Left kidney (tissue), 1 donor: ENCODE measurements at regions not wholly inside any gene's neighbourhood (a gene's known extent, or its start where the extent isn't known, plus 50 kb on each side); places are given as distances from the start of the nearest gene placed in this dataset.

Experiments
- DNase-seq: peaks from one replicate; pipeline ENCODE4 v3.0.0-alpha.2; 2013

DNA sequence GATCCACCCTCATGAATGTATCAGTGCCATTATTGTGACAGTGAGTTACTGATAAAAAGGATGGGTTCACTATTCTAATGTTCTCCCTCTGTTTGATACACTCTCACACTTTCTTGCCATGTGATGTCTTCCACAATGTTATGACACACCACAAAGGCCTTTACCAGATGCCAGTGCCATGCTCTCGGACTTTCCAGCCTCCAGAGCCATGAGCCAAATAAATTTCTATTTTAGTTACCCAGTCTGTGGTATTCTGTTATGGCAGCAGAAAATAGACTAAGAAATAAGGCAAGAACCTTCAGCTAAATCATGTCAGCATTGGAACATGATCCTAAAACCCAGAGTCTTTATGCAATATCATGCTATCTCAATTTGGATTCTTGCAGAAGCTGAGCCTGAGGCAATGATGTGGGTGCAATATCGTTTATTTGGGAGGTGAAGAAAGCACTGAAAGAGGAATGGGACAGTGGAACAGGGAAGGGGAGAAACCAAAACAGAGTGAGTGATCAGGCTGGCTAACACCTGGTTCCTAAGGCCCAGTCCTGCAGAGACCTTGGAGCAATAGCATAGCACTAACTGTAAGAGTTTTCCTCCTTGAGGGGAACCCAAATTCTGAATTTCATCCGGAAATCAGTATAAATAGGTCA, 130.4 kb upstream of the LRFN2 start:
- DNase-seq, result no peak

DNA sequence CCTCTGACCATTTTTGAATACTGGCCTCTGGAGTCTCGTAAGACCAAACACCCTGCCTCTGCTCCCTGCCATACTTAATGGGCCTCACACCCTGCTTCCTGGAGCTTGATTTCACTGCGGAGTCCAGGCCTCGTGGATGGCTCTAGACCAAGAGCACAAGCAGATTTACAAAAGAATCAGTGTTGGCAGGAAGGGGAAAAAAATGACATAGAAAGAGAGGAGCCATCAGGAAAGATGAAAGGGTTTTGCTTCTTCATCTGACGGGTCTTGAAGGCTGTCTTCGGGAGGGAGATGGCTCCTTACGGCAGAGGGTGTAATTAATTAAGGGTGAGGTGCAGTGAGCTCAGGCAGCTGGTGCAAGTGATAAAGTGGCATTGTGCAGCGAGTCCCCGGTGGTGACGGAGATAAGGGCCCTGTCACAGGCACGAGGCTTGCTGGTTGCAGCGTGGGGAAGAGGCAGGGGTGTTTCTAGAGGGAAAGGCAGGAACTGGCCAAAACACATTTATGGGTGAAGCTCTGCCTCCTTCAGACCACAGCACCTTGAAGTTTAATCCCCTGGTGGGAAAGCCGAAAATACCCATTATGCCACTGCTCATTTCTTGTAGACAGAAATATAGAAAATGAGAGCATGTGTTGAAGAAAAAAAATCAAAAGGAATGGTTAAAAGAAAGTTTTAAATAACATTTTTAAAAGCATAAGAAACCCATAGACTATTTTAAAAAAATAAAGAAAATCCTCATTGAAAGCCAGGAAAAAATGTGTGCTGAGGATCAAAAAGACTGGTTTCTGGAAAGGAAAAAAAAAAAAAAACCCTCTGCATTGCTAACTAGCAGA, 128.6 kb upstream of the LRFN2 start:
- no peak for DNase-seq

DNA sequence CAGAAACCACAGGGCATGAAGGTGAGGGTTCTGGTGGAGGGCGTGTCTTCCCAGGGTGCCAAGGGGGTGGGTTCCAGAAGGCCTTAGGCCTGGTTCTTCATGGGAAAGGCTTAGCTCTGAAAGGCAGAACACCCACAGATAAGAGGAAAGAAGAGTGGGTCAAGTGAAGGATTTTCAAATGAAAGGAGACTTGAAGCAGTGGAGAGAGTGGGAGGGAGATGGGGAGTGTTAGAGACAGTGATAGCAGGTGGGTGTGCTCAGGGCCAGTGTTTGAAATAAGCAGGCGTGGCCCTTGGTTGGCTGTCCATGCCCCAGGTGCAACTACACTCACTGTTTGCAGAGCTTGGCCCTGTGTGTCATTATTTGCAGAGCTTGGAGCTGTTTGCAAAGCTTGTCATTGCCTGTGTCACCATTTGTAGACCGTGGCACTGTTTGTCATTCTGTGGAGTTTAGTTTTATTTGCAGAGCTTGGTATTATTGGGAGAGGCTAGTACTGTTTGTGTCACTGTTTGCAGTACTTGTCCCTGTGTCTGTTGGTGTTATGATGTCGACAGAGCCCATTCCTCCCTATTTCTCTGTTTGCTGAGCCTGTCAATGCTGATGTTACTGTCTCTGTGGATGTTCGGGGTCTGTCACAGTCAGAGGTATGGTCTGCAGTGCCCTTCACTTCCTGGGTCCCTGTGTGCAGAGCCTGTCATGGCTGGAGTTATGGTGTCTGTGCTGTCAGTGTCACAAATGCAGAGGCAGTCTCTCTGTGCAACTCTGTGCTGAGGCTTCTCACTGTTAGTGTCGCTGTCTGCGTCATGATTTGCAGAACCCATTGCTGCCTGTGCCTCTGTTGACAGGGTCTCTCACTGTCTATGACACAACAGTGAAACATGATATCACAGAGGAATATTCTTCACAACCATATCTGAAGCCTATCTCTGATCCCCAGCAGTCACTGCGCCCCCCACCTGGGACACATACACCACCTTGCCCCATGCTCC, 127.7 kb upstream of the LRFN2 start:
- no peak for DNase-seq

DNA sequence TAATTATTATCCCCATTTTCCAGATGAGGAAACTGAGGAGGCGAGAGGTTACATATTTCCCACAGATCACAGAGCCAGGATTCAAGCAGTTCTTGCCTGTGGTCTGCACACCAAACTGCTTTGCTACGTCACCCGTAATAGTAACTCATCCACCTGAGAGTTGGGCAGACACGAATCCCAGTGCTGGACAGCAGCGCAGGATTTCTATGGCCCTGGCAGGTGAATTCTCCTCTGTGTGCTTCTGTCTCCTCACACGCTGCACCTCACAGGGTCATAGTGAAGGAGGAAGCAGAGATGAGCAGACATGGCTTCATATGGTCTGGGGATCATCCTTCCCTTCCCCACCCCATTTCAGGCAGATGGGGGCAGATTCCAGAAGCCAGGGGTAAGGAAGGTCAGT, 127.0 kb upstream of the LRFN2 start:
- no peak for DNase-seq

DNA sequence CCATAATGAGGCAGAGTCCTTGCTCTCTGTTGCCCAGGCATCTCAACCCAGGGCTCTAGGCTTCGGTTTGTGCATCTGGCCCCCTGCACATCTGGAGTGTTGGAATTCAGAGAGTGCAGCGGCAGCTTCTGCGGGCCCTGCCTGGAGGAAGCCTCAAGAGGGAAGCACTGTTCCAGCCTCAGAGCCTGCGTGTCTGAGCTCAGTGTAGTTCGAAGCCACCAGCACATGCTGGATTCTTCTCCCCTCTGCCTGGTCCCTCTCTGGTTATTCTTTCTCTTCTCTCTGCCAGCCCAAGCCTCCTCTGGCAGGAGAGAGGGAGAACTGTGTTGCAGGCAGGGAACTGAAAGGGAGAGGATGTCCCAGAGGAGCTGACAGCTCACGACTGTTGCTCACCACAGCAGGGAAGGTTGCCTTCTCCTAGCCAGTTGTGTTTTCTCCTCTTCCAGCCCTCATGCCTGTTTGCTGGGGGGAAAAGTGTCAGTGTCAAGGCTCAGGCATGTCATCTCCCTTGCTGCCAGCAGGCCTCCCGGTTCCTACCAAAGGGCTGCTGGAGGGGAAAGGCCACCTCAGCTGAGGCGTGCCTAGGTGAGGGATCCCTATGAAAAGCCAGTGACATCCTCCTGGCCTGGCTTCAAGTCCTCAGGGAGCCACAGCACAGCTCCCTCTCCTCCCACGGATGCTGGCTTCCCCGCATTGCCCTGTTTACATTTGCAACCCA, 126.0 kb upstream of the LRFN2 start:
- DNase-seq, result no peak

DNA sequence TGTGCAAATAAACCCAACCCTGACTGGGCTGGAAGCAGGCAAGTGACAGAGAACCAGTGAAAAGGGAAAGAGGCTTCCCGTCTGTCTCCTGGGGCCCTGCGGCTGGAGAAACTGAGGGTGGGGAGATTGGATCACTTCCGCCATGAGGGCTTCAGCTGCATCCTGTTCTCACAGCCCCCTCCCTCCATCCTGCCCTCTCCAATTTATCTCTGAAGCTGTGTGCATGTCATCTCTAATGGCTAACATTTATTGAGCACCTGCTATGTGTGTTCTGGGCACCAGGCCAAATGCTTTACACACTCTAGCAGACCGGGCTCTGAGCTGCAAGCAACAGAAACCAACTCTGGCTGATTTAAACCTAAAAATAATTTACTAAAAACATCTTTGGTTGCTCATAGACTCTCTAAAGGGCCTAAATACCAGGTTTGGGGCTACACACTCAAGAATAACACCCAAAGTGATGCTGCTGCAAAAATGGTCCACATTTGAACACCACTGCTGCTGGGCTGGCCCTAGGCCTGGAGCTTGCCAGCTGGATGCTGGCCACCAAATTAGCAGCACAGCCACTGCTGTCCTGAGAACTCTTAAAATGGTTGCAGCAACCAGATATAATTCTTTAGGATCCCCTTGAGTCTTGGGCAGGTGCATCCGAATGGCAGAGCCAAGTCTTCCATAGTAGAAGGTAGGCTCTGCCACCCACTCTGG, 123.6 kb upstream of the LRFN2 start:
- DNase-seq, result no peak

- DNase-seq, result no peak
These were observed 120.9 kb upstream of the LRFN2 start for GRCh38 chr6:40708049-40708448.

GRCh38 chr6:40706178-40706577, 119.0 kb upstream of the LRFN2 start:
- DNase-seq, result no peak

DNA sequence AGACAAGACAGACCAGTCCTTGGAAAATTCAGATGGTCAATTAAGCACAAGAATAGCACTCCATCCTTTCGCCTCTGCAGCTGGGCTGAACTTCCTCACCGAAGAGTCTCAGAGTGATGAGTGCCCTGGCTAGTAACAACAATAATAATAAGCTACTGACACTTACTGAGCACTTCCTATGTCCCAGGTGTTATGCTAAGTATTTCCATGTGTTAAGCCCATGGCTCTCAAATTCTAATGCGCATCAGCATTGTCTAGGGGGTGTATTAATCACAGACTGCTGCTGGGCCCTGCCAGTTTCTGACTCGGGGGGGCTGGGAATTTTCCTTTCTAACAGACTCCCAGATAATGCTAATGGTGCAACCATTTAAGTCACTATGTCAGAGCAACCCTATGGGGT, 118.2 kb upstream of the LRFN2 start:
- DNase-seq, result no peak

DNA sequence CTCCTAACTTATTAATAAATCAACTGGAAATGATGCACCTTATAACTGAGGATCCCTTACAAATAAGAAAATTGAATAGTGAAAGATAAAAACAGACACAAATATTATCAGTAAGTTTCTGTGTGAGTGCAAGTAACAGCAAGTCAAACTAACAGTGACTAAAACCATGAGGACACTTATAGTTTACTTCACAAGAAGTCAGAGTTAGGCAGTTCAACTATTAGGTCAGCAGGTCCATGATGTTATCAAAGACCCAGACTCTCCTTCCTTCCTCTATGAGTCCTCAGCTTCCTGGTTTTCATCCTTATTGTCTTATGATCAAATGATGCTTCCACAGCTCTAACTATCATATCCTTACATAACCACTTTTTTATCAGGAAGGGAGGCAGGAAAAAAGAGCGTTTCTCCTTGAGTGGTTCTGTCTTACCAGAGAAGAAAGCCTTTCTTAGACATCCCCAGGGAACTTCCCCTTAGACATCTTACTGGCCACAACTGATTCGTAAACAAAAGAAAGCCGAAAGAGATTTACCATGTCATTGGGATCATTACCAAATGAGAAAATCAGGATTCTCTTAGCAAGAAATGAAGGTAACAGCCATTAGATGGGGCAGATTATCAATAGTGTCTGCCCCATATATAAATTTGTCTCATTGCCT, 114.3 kb upstream of the LRFN2 start:
- no peak for DNase-seq

DNA sequence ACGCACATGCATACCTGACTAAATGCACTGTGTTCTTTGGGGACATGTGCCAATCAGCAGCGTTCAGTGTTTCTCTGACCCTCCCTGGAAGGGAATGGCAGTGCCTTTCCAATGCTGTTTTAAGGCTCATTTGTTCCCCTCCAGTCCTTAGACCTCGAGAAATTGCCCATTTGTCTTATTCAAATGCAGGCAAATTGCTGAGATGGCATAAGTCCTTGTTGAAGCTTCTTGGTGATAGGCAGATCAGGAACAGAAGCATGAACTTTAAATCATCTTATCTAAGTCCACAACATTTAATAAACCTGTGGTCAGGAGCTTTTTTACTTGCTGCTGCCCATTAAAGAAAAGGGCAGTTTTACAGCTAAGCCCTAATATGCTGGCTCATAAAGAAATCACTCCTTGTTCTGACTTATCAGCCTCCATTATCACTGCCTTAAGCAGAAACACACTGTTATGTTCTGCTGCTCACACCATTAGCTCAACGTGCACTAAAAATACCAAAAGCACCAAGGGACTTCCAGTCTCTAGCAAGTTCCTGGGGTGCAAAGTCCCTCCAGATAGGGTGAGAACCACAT, 112.9 kb upstream of the LRFN2 start:
- DNase-seq, result no peak

DNA sequence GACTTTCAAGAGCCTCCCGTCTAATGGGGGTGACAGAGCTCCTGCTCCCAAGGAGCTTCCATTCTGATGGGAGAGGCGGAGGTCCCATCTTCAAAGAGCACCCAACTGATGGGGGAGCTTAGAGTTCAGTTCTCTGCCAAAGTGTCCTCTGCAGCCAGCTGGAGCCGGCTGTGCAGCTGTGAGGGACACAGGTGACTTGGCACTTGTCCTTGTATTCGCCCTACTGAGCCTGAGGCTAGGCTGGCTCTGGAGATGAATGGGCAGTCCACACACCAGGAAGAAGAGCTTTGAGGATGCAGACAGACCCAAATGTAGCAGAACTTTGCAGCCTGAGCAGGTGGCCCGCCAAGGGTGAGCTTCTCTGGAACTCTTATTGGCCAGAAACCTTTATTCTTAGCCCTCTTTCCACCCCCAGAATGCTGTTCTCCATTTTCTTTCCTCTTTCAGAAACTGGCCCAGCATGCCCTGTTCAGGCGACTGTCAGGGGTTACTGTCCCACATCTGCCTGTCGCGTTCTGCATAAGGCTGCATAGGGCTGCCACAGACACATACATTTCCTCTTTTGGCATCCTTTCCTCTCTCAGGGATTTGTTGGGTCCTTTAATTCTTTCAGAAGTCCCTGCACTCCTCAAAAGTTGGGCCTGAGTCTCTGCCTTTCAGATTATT, 108.7 kb upstream of the LRFN2 start:
- no peak for DNase-seq

DNA sequence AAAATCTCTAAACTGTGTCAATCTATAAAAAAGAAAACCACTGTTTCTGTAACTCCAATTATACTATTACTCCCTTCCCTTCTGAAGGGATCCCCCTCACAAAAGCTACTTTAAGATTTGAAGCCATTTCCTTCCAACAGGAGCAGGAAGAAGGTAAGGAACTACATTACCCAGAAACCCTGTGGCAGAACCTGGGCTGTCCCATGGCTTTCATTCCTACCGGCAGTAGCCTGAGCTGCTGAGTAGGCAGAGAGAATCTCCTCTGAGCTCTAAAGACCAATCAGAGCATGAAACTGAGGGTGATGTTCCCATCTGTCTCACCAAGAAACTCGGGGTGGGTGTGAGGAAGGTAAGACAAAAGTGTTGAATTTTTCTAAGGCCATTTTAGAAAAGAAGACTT, 108.0 kb upstream of the LRFN2 start:
- no peak for DNase-seq

DNA sequence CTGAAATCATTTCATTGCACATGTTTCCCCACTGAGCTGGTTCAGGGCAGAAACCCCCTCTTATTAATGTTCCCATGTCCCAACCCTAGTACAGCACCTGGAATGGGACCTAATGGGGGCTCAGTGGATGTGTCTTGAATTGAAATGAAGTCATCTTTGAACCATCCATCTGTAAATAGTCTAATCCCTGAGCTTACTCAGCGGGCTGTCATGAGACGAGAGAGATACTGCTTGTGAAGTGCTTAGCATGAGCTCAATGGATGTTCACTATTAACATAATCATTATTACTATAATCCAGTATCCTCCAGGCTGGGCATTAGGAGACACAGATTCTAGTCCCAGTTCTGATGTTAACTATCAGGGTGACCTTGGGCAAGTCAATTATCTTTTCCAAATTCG, 106.6 kb upstream of the LRFN2 start:
- DNase-seq, result no peak

DNA sequence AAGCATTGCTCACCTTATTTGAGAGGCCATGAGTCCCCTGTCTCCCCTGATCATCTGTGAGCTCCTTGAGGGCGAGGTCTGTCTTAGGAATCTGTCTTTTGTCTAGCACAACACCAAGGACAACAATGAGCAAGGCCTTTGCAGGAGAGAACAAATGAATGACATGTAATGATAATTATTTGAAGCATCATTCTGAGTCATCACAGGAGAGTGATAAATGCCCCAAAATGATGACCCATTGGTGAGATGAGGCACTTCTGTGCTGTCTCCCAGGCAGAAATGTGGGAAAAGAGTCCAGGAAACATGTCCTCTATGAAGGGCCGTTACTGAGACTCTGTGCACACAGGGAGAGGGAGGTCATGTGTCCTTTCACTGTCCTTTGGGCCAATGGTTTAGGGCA, 105.2 kb upstream of the LRFN2 start:
- DNase-seq, result no peak

- DNase-seq, result no peak
These were observed 102.0 kb upstream of the LRFN2 start for GRCh38 chr6:40689185-40689584.

DNA sequence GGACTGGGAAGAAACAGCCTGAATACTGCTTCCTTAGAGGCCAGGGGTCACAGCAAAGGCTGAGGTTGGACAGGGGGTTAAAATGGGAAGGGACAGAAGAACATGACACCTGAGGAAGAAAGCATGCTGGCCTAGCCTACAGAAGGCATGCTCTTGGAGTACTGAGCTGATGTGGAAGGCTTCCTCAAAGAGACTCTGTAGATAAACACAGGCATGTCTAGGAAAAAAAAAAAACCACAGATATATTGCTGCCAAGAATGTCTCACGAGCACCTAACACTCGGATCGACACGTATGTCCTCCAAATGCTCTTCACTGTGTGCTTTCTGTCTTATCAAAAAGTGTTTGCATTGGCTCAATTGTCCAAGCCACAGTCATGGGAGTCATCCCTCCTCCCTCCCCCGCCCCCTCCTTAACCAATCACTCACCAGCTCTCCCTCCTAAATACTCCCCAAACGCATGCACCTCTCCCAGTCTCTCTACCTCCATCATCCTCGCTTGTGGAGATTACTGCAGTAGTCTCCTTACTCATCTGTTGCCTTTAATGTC, 101.1 kb upstream of the LRFN2 start:
- no peak for DNase-seq

GRCh38 chr6:40685862-40686261, 98.7 kb upstream of the LRFN2 start:
- DNase-seq, result no peak

DNA sequence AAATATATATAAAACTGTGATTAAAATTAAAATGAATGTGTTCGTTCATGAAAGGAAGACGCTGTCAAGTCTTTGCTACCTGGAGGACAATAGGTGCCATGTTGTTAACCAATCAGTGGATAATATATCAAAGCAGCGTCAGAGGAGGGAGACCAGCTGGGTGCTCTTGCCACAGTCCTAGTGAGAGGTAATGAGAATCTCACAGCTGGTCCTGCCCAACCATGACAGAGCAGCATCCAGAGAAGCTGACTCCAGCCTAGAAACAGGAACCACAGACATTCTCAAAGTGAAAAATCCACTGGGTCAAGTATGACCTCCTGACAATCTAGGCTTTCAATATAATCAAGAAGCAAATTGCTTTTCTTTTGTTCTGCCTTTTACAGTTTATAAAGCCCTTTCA, 94.5 kb upstream of the LRFN2 start:
- DNase-seq, result no peak

DNA sequence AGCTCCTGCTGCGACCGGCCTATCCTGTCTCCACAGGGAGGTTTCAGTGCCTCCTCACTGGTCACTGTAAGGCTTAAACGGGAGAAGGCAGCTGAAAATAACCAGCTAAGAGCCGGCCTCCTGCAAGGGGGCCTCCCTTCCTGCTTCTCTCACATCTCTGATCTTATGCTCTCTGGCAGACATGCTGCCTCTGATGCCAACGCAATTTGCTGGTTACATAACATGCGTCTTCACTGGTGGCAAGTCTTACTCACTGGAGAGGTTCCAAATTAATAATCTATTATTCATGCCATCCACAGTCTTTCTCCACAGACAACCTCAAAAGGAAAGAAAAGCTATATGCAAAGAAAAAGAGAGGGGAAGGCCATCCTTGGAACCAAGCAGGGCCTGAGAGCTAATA, 91.8 kb upstream of the LRFN2 start:
- DNase-seq, result no peak
